Large intestine (tissue), 3 donors: ENCODE measurements at regions not wholly inside any gene's neighbourhood (a gene's known extent, or its start where the extent isn't known, plus 50 kb on each side); places are given as distances from the start of the nearest gene placed in this dataset.
"Not testable (repeated sequence)": the region's sequence is repeated elsewhere in the genome, so short reads cannot be mapped to it uniquely, and the experiment has no call there.

Experiments used
- DNase-seq, 2 donors: peaks; one replicate each; pipeline versions ENCODE4 v3.0.0 to v3.0.0-alpha.2; 2013
- H3K27ac ChIP-seq: one replicate; pipeline ENCODE4 v1.5.1; 2013; ENCODE audit warnings: low read length
- H3K27me3 ChIP-seq: 2 replicates; pipeline ENCODE4 v1.6.1; 2013; ENCODE audit warnings: low read length; ENCODE audit not compliant: control insufficient read depth, insufficient read depth
- H3K36me3 ChIP-seq: 2 replicates; pipeline ENCODE4 v1.6.1; 2013; ENCODE audit warnings: low read length; ENCODE audit not compliant: control insufficient read depth, insufficient read depth
- H3K4me1 ChIP-seq: one replicate; pipeline ENCODE4 v1.6.1; 2013; ENCODE audit warnings: low read length; ENCODE audit not compliant: control insufficient read depth, insufficient read depth
- H3K4me3 ChIP-seq: one replicate; pipeline ENCODE4 v1.5.1; 2013; ENCODE audit warnings: low read length
- H3K9me3 ChIP-seq: one replicate; pipeline ENCODE4 v1.6.1; 2013; ENCODE audit warnings: mild to moderate bottlenecking, low read depth, low read length, moderate library complexity; ENCODE audit not compliant: control insufficient read depth
- WGBS: methylation state at CpG from one replicate; pipeline ENCODE4 v1.1.5; 2013; ENCODE audit warnings: low lambda C conversion rate; ENCODE audit not compliant: insufficient coverage; 5-methylcytosine and 5-hydroxymethylcytosine counted together

DNA sequence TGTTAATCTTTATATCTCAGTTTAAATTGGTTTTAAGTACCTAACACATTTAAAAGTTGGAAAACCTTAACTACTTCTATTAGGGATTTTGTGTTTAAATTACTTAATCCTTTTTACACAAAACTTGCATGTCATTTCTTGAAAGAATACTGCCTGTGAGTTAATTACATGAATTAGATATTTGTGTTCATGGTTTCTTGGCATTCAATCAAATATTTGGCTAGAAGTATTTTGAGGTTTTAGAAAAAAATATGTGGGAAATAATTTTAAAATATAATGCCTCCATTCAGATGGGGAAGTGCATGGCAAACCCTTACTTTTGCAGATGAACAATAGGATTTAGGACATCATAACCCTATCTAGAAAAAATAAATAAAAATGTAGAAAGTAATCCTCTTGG lies 186.5 kb upstream of the SEMA3E start:
- H3K4me3 ChIP-seq, result no peak overlapping the region
- H3K27me3 ChIP-seq, result no peaks in the 10 kb centered on the region
- H3K36me3 ChIP-seq, result no peaks in the 10 kb centered on the region
- no peaks in the 10 kb centered on the region for H3K9me3 ChIP-seq
- H3K4me1 ChIP-seq, result no peaks in the 10 kb centered on the region
- H3K27ac ChIP-seq, result no peak overlapping the region
- no peak for DNase-seq

DNA sequence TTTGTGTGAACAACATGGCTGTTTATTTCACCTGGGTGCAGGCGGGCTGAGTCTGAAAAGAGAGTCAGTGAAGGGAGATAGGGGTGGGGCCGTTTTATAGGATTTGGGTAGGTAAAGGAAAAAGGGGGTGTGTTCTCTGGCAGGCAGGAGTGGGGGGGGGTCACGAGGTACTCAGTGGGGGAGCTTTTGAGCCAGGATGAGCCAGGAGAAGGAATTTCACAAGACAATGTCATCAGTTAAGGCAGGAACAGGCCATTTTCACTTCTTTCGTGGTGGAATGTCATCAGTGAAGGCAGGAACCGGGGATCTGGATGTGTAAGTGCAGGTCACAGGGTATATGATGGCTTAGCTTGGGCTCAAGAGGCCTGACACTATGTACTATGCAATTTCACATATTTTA lies 184.8 kb upstream of the SEMA3E start:
- H3K4me1 ChIP-seq, H3K27me3 ChIP-seq, H3K27ac ChIP-seq, H3K9me3 ChIP-seq, H3K36me3 ChIP-seq, DNase-seq, H3K4me3 ChIP-seq: not testable (repeated sequence)
- WGBS, result no CpG with 5 or more reads among the region's 5 CpGs

DNA sequence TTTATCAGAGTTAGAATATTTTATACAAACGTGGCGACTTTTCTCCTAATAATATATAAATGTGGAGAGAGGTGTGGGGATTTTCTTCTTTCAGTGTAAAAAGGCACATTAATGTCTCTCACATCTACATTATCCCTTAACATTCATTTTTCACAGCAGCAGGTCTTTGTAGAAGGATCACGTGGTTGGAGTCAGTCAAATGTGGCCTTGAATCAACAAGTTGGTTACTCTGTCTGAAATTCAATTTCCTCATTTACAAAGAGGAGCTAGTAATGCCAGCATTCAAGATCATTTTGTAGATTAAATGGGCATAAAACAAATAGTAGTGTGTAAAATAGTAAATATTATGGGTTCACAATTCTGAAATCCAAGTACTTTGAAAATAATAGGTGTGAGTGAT lies 183.1 kb upstream of the SEMA3E start:
- Histone ChIP-seq H3K4me1 (no peaks in the 10 kb centered on the region), H3K27me3 (no peaks in the 10 kb centered on the region), H3K27ac (no peak overlapping the region), H3K9me3 (no peaks in the 10 kb centered on the region), H3K36me3 (no peaks in the 10 kb centered on the region), H3K4me3 (no peak overlapping the region)
- WGBS, result 80% methylated on average over 2 of the region's 3 CpGs
- DNase-seq, result no peak

DNA sequence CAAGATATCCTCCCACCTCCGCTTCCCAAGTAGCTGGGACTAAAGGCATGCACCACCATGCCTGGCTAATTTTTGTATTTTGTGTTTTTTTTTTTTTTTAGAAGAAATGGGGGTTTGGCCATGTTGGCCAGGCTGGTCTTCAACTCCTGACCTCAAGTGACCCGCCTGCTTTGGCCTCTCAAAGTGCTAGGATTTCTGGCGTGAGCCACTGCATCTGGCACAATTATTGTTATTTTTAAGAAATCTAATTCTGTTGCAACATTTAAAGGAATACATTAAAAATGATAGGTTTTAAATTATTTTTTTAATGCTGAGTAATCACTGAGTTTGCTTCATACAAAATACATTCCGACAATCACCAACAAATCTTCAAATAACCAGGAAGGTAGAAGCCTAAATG lies 178.1 kb upstream of the SEMA3E start:
- DNase-seq, result no peak
- H3K9me3 ChIP-seq, result no peaks in the 10 kb centered on the region
- H3K27ac ChIP-seq, result no peak overlapping the region
- H3K27me3 ChIP-seq, result no peaks in the 10 kb centered on the region
- WGBS, result no CpG with 5 or more reads among the region's 4 CpGs
- H3K36me3 ChIP-seq, result no peaks in the 10 kb centered on the region
- H3K4me1 ChIP-seq, result no peaks in the 10 kb centered on the region
- no peak overlapping the region for H3K4me3 ChIP-seq

DNA sequence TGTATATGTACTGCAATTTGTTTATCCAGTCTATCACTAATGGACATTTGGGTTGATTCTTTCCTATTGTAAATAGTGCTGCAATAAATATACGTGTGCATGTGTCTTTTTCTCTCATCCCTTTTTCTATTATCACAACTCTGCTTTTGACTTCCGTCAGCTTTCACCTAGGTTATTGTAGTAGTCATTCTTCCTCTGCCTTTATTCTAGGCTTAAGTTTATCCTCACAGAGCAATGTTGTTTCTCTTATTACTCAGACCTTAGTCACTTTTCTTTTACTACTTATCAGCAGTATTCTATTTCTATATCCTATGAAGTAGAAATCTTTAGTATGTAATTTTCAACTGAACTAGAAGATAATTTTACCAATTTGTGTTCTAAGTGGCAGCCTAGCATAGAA lies 175.3 kb upstream of the SEMA3E start:
- no peaks in the 10 kb centered on the region for H3K27me3 ChIP-seq
- H3K4me3 ChIP-seq, result no peak overlapping the region
- H3K4me1 ChIP-seq, result no peaks in the 10 kb centered on the region
- DNase-seq, result no peak
- no peak overlapping the region for H3K27ac ChIP-seq
- H3K9me3 ChIP-seq, result no peaks in the 10 kb centered on the region
- no peaks in the 10 kb centered on the region for H3K36me3 ChIP-seq
- 79% methylated on average over 2 of the region's 2 CpGs for WGBS

DNA sequence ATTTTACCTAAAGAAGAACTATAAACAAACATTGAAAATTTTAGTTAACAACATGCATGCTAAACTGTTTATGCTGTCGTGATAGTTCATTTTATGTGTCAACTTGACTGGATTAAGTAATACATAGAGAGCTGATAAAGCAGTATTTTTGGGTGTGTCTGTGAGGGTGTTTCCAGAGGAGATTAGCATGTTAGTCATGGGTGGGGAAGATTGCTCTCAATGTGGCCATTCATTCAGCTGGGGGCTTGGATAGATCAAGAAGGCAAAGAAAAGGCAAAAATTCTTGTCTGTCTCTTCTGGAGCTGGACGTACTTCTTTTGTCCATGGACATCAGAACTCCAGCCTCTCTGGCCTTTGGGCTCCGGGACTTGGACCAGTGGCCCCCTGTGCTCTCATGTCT lies 172.9 kb upstream of the SEMA3E start:
- H3K27ac ChIP-seq, result no peak overlapping the region
- no peak overlapping the region for H3K4me3 ChIP-seq
- H3K36me3 ChIP-seq, result no peaks in the 10 kb centered on the region
- DNase-seq, result no peak
- no peaks in the 10 kb centered on the region for H3K9me3 ChIP-seq
- H3K27me3 ChIP-seq, result no peaks in the 10 kb centered on the region
- no CpG with 5 or more reads among the region's 3 CpGs for WGBS
- H3K4me1 ChIP-seq, result no peaks in the 10 kb centered on the region

DNA sequence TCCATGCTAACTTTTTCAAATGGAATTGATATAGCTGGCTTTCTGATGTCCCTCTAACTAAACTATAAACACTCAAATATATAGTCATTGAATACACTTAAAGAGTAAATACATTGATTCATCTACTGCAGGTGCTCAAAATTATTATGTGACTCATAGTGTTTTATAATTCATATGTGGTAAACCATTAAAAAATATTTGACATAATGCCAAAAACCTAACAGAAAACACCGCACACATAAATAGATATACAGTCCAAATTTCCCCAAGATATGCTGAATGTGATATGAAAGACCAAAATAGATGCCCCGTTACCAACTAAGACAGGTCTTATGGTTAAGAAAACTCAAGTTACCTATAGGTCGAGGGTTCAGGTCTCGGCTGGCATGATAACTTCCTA lies 171.7 kb upstream of the SEMA3E start:
- H3K9me3 ChIP-seq, result no peaks in the 10 kb centered on the region
- no peak overlapping the region for H3K4me3 ChIP-seq
- H3K27me3 ChIP-seq, result no peaks in the 10 kb centered on the region
- no peak overlapping the region for H3K27ac ChIP-seq
- H3K36me3 ChIP-seq, result no peaks in the 10 kb centered on the region
- no peak for DNase-seq
- no peaks in the 10 kb centered on the region for H3K4me1 ChIP-seq
- whole genome bisulfite sequencing, result 100% methylated on average over 1 of the region's 4 CpGs

DNA sequence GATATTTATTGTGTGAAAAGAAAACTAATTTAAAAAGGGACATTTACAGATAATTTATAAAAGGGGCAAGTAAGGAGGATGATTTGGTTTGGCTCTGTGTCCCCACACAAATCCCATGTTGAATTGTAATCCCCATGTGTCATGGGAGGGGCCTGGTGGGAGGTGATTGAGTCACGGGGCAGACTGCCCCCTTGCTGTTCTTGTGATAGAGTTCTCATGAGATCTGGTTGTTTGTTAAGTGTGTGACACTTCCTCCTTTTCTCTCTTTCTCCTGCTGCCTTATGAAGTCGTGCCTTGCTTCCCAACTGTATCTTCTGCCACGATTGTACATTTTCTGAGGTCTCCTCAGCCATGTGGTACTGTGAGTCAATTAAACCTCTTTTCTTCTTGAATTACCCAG lies 171.0 kb upstream of the SEMA3E start:
- H3K4me1 ChIP-seq, result no peaks in the 10 kb centered on the region
- no peaks in the 10 kb centered on the region for H3K9me3 ChIP-seq
- WGBS, result no CpG with 5 or more reads among the region's 3 CpGs
- H3K36me3 ChIP-seq, result no peaks in the 10 kb centered on the region
- H3K27ac ChIP-seq, result no peak overlapping the region
- no peak overlapping the region for H3K4me3 ChIP-seq
- no peaks in the 10 kb centered on the region for H3K27me3 ChIP-seq
- no peak for DNase-seq

DNA sequence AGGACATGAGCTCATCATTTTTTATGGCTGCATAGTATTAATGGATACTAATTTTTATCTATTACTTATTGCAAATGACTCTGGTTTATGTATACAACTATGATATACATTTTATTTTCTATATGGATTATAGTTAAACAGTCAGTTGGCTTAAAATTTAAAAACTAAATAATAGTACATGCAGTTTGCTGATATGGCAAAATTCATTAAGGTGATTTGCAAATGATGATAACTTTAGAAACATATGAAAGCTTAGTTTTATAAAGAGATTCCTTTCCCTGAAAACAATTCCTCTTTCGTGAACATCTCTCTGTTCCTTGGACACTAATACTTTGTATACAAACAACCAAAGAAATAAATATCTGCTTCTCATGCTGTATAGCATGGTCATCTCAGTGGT lies 165.5 kb upstream of the SEMA3E start:
- 100% methylated on average over 1 of the region's 1 CpG for WGBS
- Histone ChIP-seq H3K36me3 (no peaks in the 10 kb centered on the region), H3K4me1 (no peaks in the 10 kb centered on the region), H3K27ac (no peak overlapping the region), H3K27me3 (no peaks in the 10 kb centered on the region), H3K4me3 (no peak overlapping the region), H3K9me3 (no peaks in the 10 kb centered on the region)
- no peak for DNase-seq

DNA sequence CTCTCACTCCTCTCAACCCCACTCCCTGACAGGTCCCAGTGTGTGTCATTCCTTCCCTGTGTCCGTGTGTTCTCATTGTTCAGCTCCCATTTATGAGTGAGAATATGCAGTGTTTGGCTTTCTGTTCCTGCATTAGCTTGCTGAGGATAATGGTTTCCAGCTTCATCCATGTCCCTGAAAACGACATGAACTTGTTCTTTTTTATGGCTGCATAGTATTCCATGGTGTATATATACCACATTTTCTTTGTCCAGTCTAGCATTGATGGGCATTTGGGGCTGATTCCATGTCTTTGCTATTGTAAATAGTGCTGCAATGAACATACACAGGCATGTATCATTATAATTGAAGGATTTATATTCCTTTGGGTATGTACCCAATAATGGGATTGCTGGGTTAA lies 163.6 kb upstream of the SEMA3E start:
- H3K27me3 ChIP-seq, H3K4me1 ChIP-seq, H3K4me3 ChIP-seq, H3K27ac ChIP-seq, H3K36me3 ChIP-seq, H3K9me3 ChIP-seq, DNase-seq: not testable (repeated sequence)
- no CpG with 5 or more reads among the region's 2 CpGs for WGBS

DNA sequence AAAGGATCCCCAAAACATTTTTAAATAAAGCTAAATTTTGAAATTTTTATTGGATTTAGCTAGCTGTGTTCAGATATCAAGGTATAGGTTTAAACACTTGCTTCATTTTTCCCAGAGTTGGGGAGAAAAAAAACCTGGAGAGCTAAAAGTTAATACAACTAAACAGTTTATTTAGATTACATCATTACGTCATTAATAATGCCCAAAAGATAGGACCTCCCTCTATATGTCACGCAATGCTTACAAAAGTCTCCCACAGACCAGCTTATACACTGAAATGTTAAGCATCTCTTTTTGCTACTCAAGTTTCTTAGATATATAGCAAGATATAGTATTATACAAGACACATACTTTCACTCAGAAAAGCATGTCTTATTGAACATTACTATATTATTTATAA lies 160.0 kb upstream of the SEMA3E start:
- no peaks in the 10 kb centered on the region for H3K27me3 ChIP-seq
- H3K4me3 ChIP-seq, result no peak overlapping the region
- H3K36me3 ChIP-seq, result no peaks in the 10 kb centered on the region
- no peak overlapping the region for H3K27ac ChIP-seq
- no peaks in the 10 kb centered on the region for H3K9me3 ChIP-seq
- DNase-seq, result no peak
- no peaks in the 10 kb centered on the region for H3K4me1 ChIP-seq
- 100% methylated on average over 2 of the region's 2 CpGs for whole genome bisulfite sequencing
